ENCODE measurements at regions not wholly inside any gene's neighbourhood (a gene's known extent, or its start where the extent isn't known, plus 50 kb on each side); places are given as distances from the start of the nearest gene placed in this dataset.
A peak's percentile ranks its signal among the peaks of the same experiment; 100 is the strongest.

- Histone ChIP-seq H3K4me2 (ENCODE audit: low read depth, low read length) (no peak overlapping the region), H3K36me3 (ENCODE audit: control insufficient read depth, insufficient read depth, low read length) (no peaks in the 10 kb centered on the region; the same call in 1 of the 2 replicates), H3K27ac (ENCODE audit: insufficient read depth, low read length) (no peak overlapping the region), H3K4ac (ENCODE audit: low read depth, low read length) (no peak overlapping the region), H2AK9ac (replicated peaks; ENCODE audit: low read depth, low read length, poor library complexity) (no peak overlapping the region), H3K27me3 (ENCODE audit: control insufficient read depth, insufficient read depth, low read length) (no peaks in the 10 kb centered on the region), H3K9me3 (ENCODE audit: control insufficient read depth, insufficient read depth, low read length) (no peaks in the 10 kb centered on the region), H2BK15ac (ENCODE audit: low read depth, low read length) (no peak overlapping the region), H3K9me1 (ENCODE audit: insufficient read depth, low read length) (peaks cover under 1% of the 10 kb centered on the region), H2AFZ (replicated peaks; ENCODE audit: low read length, poor library complexity) (no peak overlapping the region), H2AK5ac (ENCODE audit: low read depth, low read length) (no peak overlapping the region; the same call in 1 of the 2 replicates), H2BK120ac (ENCODE audit: low read depth, low read length) (no peak overlapping the region), H3K9ac (ENCODE audit: low read depth, low read length) (no peak overlapping the region), H4K8ac (ENCODE audit: low read depth in 2 of 2, low read length in 2 of 2) (no peak overlapping the region), H3K18ac (ENCODE audit: low read depth, low read length) (no peak overlapping the region), H3K14ac (replicated peaks; ENCODE audit: low read depth, low read length) (0 out of 2 replicates have a peak overlapping the region, but pooled peaks have one; percentile 52), H3K56ac (ENCODE audit: extremely low read depth, insufficient read depth, low read length) (no peak overlapping the region), H3K4me1 (ENCODE audit: control insufficient read depth, insufficient read depth, low read length) (peaks cover 2% of the 10 kb centered on the region; the same call in 1 of the 2 replicates), H4K20me1 (ENCODE audit: insufficient read depth, low read length) (no peaks in the 10 kb centered on the region), H2BK5ac (ENCODE audit: low read depth, low read length, poor library complexity, severe bottlenecking) (no peak overlapping the region), H2BK20ac (ENCODE audit: low read depth, low read length) (no peak overlapping the region), H3K79me1 (ENCODE audit: low read depth in 1 of 2, low read length in 2 of 2) (peaks cover 12 to 26% of the 10 kb centered on the region in 2 experiments; a peak in 2 of 4 replicates), H4K5ac (ENCODE audit: low read depth, low read length) (no peak overlapping the region), H4K91ac (ENCODE audit: insufficient read depth, low read depth, low read length) (no peak overlapping the region), H3K23ac (ENCODE audit: low read depth, low read length) (no peak overlapping the region), H3K4me3 (ENCODE audit: insufficient read depth, low read depth, low read length) (no peak overlapping the region)
- no TSS peak for BruUV-seq (replicated peaks)
- CTCF ChIA-PET, result interaction anchor here (0.7 kb wide), 1 partner anchor 54 kb away, joined by 10 read pairs; no protein-coding TSS in a partner anchor
- dilution Hi-C loops (cut with HindIII; ENCODE audit: low sequenced_read_pairs, unreplicated experiment), result no loop called here
- WGBS, 2 experiments (ENCODE audit: extremely low coverage in 2 of 2, insufficient read length in 1 of 2), result no CpG with 5 or more reads among the region's 2 CpGs
- no peak for TF ChIP-seq SMC3 (IDR thresholded peaks at IDR 0.05; ENCODE audit: low read depth, low read length)
- intact Hi-C loops (cut with micrococcal nuclease), result no loop called here
- DNase-seq (no peak), ATAC-seq (ENCODE audit: low read depth) (no peak)
- in situ Hi-C loops (cut with MboI; ENCODE audit: low sequenced_read_pairs), result no loop called here
- POLR2A ChIA-PET (ENCODE audit: unreplicated experiment), result no interaction called here
Observed at GRCh38 chr9:109977521-109977920, 197.5 kb downstream of the PALM2AKAP2 start.

Data from IMR-90 (cell line).